OCI-LY1 (cell line): ENCODE measurements at regions not wholly inside any gene's neighbourhood (a gene's known extent, or its start where the extent isn't known, plus 50 kb on each side); places are given as distances from the start of the nearest gene placed in this dataset.

Source experiments
- H2AFZ ChIP-seq: fragments of 200-600 bp; sonication (generic), shearing (Covaris generic); 2 replicates; pipeline ENCODE4 v1.6.0; 2014; ENCODE audit warnings: antibody characterized with exemption, mild to moderate bottlenecking, low read length
- H3F3A ChIP-seq: fragments of 200-600 bp; sonication (generic), shearing (Covaris generic); 2 replicates; pipeline ENCODE4 v1.6.0; 2014; ENCODE audit warnings: mild to moderate bottlenecking, antibody characterized with exemption, low read length, moderate library complexity; ENCODE audit not compliant: insufficient read depth
- H3K27ac ChIP-seq: fragments of 200-600 bp; sonication (generic); 2 replicates; pipeline ENCODE4 v1.5.1; 2014; ENCODE audit warnings: low read length, mixed run types, mild to moderate bottlenecking, low read depth; ENCODE audit not compliant: poor library complexity, severe bottlenecking
- H3K27me3 ChIP-seq: fragments of 200-600 bp; sonication (generic); 2 replicates; pipeline ENCODE4 v1.6.0; 2014; ENCODE audit warnings: antibody characterized with exemption, mild to moderate bottlenecking, low read length, moderate library complexity; ENCODE audit not compliant: insufficient read depth
- H3K36me3 ChIP-seq: fragments of 200-600 bp; sonication (generic); 2 replicates; pipeline ENCODE4 v1.6.1; 2014; ENCODE audit warnings: mild to moderate bottlenecking, antibody characterized with exemption, low read length, moderate library complexity, mixed read lengths; ENCODE audit not compliant: insufficient read depth
- H3K4me1 ChIP-seq: fragments of 200-600 bp; sonication (generic); 2 replicates; pipeline ENCODE4 v1.5.1; 2014; ENCODE audit warnings: mild to moderate bottlenecking, low read length, moderate library complexity; ENCODE audit not compliant: insufficient read depth, severe bottlenecking
- H3K4me2 ChIP-seq: fragments of 200-600 bp; sonication (generic), shearing (Covaris generic); 2 replicates; pipeline ENCODE4 v1.6.1; 2014; ENCODE audit warnings: low read length
- H3K4me3 ChIP-seq: fragments of 200-600 bp; sonication (generic); 2 replicates; pipeline ENCODE4 v1.5.1; 2014; ENCODE audit warnings: low read length, low read depth, mild to moderate bottlenecking, mixed read lengths; ENCODE audit not compliant: poor library complexity, severe bottlenecking
- H3K79me2 ChIP-seq: fragments of 200-600 bp; shearing (Covaris generic); 2 replicates; pipeline ENCODE4 v1.6.1; 2016; ENCODE audit warnings: mixed run types, low read length, mixed read lengths; ENCODE audit not compliant: insufficient read depth
- H3K9ac ChIP-seq: fragments of 200-600 bp; sonication (generic), shearing (Covaris generic); 2 replicates; pipeline ENCODE4 v1.6.1; 2014; ENCODE audit warnings: mild to moderate bottlenecking, low read length, mixed read lengths
- H3K9me2 ChIP-seq: fragments of 200-600 bp; sonication (generic), shearing (Covaris generic); 2 replicates; pipeline ENCODE4 v1.6.1; 2014; ENCODE audit warnings: low read depth, mild to moderate bottlenecking, low read length, mixed read lengths
- H3K9me3 ChIP-seq: fragments of 200-600 bp; shearing (Covaris generic); 2 replicates; pipeline ENCODE4 v1.6.1; 2014; ENCODE audit warnings: low read length, mixed read lengths
- H4K20me1 ChIP-seq: fragments of 200-600 bp; sonication (generic), shearing (Covaris generic); 2 replicates; pipeline ENCODE4 v1.6.0; 2016; ENCODE audit warnings: mild to moderate bottlenecking, low read length; ENCODE audit not compliant: insufficient read depth
- CTCF ChIP-seq: fragments of 200-600 bp; sonication (generic), shearing (Covaris generic); IDR thresholded peaks from 2 replicates; pipeline ENCODE4 v1.5.1; 2017; ENCODE audit warnings: mild to moderate bottlenecking, antibody characterized with exemption, low read length, moderate library complexity, mixed read lengths
- EZH2 ChIP-seq: fragments of 200-600 bp; sonication (generic), shearing (Covaris generic); IDR thresholded peaks from 2 replicates; pipeline ENCODE4 v1.8.0; 2017; ENCODE audit warnings: borderline replicate concordance, mixed run types, mild to moderate bottlenecking, antibody characterized with exemption, low read length, moderate library complexity, mixed read lengths

GRCh38 chr21:18663663-18664062 is 260.1 kb upstream of the TMPRSS15 start:
- no peaks in the 10 kb centered on the region for H3K9me2 ChIP-seq
- no peak overlapping the region for H3K4me3 ChIP-seq
- no peaks in the 10 kb centered on the region for H3K9me3 ChIP-seq
- TF ChIP-seq EZH2 (no peak), CTCF (no peak)
- no peaks in the 10 kb centered on the region for H3K4me1 ChIP-seq
- no peaks in the 10 kb centered on the region for H3K79me2 ChIP-seq
- no peaks in the 10 kb centered on the region for H4K20me1 ChIP-seq
- H3K9ac ChIP-seq, result no peak overlapping the region
- no peaks in the 10 kb centered on the region for H3K36me3 ChIP-seq
- no peak overlapping the region for H3K4me2 ChIP-seq
- no peaks in the 10 kb centered on the region for H3F3A ChIP-seq
- H2AFZ ChIP-seq, result no peak overlapping the region
- no peak overlapping the region for H3K27ac ChIP-seq
- H3K27me3 ChIP-seq, result no peaks in the 10 kb centered on the region

GRCh38 chr21:18666725-18667124 is 263.1 kb upstream of the TMPRSS15 start:
- no peak overlapping the region for H2AFZ ChIP-seq
- H3K27ac ChIP-seq, result no peak overlapping the region
- no peaks in the 10 kb centered on the region for H3F3A ChIP-seq
- no peak overlapping the region for H3K4me3 ChIP-seq
- H3K36me3 ChIP-seq, result no peaks in the 10 kb centered on the region
- H3K9me3 ChIP-seq, result no peaks in the 10 kb centered on the region
- no peaks in the 10 kb centered on the region for H3K79me2 ChIP-seq
- H4K20me1 ChIP-seq, result no peaks in the 10 kb centered on the region
- TF ChIP-seq CTCF, result no peak
- TF ChIP-seq EZH2, result no peak
- H3K4me2 ChIP-seq, result no peak overlapping the region
- no peaks in the 10 kb centered on the region for H3K4me1 ChIP-seq
- no peaks in the 10 kb centered on the region for H3K27me3 ChIP-seq
- no peak overlapping the region for H3K9ac ChIP-seq
- H3K9me2 ChIP-seq, result no peaks in the 10 kb centered on the region

GRCh38 chr21:18673789-18674188 is 270.2 kb upstream of the TMPRSS15 start:
- Histone ChIP-seq H3K27ac (no peak overlapping the region), H3K9me2 (no peaks in the 10 kb centered on the region), H3F3A (no peaks in the 10 kb centered on the region), H2AFZ (no peak overlapping the region), H3K4me2 (no peak overlapping the region), H3K79me2 (no peaks in the 10 kb centered on the region), H3K4me1 (no peaks in the 10 kb centered on the region), H3K36me3 (no peaks in the 10 kb centered on the region), H3K4me3 (no peak overlapping the region), H3K9ac (no peak overlapping the region), H4K20me1 (no peaks in the 10 kb centered on the region), H3K9me3 (no peaks in the 10 kb centered on the region), H3K27me3 (no peaks in the 10 kb centered on the region)
- TF ChIP-seq EZH2 (no peak), CTCF (no peak)
